Right forelimb (tissue), 1 donor: ENCODE measurements at regions not wholly inside any gene's neighbourhood (a gene's known extent, or its start where the extent isn't known, plus 50 kb on each side); places are given as distances from the start of the nearest gene placed in this dataset.

Source experiments
- DNase-seq: peaks from one replicate; pipeline ENCODE4 v3.0.0-alpha.2; 2018

DNA sequence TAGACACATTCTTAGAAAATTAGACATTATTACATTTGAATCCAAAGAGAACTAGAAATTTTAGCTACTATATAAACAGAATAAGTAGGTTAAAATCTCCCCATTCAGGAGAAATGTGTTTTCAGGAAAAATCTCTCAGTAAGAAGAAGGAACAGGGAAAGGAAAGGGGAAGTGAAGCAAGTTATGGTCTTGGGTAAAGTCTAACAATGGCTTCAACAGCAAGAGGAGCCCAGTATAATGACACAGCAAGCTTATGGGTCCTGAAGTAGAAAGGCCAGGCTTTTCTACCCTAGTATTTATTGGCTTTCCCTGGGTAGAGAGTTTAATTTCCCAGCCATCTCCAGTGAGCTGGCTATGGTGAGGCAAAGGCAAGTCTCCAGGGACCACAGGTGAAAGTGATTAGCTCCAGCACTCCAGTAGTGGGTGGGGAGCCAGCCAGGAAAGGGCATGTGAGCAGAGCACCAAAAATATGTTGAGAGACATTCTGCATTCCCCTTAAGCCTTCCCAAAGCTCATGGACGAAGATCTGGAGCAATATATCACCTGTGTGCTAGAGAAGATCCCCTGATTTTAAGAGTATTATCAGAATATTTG, 981.7 kb downstream of the NR2F1-AS1 start:
- no peak for DNase-seq

- no peak for DNase-seq
Observed at GRCh38 chr5:92594031-92594430, 987.0 kb downstream of the NR2F1-AS1 start.

DNA sequence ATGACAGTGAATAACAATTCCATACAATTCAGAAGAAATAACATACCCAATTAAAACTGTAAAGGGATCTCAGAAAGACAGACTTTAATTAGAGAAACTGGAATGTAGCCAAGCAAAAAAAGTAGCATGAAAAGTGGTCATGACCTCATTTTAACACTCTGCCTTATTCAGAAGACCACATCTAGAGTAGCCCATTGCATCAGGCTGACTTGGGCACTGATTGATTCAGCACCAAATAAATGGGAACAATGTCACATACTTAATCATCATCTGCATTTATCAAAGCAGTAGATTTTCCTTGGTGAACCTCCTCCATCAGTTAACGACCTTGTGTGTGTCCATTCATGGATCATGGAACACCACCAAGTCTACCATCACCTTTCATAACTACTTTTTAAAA, 992.1 kb downstream of the NR2F1-AS1 start:
- no peak for DNase-seq

DNA sequence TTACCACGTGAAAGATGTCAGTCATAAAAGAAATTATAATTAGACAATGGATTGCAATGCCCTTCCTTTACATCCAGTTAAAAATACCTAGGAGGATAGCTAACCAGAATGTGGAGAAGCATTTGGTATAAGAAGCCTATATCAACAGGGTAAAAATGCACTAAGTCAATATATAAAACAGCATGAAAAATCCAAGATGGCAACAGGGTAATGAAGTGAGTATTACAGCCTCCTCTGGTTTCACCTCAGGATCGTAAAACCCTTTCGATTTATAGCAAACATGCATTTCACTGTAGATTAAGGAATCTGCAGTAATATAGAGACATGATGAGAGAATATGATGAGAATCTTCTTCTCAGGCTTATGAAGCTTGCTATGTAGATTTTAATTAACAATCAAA, 999.3 kb downstream of the NR2F1-AS1 start:
- DNase-seq = no peak

DNA sequence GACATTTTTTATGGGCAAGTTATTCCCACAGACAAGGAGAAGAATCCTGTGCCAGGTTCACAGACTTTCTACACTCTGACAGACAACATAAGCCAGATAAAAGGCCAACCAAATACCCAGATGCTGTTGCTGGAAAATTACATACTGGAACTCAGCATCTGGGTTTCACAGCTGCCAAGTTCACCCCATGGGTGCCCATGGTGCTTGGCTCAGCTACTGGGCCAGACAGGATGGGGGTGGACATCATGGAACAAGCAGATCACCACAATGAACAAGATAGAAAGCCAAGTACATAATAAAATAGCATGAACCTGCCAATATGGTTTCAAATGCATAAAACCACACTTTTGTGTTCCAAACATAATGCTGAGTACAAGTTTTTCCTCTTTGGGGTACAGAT, 999.8 kb downstream of the NR2F1-AS1 start:
- no peak for DNase-seq

- no peak for DNase-seq
Observed at GRCh38 chr5:92580814-92581213, 1000.2 kb downstream of the NR2F1-AS1 start.

GRCh38 chr5:92574023-92574422, 1007.0 kb downstream of the NR2F1-AS1 start:
- no peak for DNase-seq

GRCh38 chr5:92568522-92568921, 1012.5 kb downstream of the NR2F1-AS1 start:
- DNase-seq = no peak

- no peak for DNase-seq
Observed at GRCh38 chr5:92567831-92568450, 1013.1 kb downstream of the NR2F1-AS1 start.

- no peak for DNase-seq
Observed at GRCh38 chr5:92566113-92566786, 1014.8 kb downstream of the NR2F1-AS1 start.

DNA sequence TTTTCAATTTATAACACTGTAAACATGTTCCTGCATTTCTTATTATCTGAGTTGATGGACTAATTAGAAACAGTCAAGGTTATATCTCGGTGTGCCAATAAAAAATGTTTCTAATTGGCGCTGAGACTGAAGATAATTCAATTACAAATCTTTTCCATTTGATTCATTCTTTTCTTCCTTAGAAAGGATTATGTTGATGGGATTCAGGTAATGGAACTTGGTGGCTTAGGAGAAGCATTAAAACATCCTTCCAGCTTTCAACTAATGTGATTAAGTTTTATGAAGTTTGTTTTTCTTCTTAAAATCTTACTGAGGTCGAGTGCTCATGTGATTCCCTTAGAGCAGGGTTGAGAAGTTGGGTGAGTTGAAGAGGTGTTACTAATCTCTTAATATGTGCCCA, 1015.3 kb downstream of the NR2F1-AS1 start:
- DNase-seq = no peak

DNA sequence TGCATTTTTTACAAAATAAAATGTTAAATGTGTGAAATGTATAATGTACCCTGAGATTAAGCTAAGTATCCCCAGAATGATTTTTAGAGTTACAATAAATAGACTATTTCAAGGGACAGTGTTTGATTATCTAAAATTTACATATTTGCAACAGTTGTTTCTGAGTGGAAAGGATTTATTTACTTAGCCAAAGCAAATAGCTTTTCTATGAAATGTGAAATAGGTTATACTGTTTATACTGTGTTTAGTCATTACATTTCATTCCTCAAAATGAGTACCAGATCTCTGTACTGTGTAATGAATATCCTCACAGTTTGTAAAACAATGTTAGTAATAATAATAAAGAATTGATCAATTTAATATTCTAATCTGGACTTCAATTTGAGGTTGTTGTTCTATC, 1019.0 kb downstream of the NR2F1-AS1 start:
- DNase-seq = no peak

- no peak for DNase-seq
Observed at GRCh38 chr5:92561411-92561959, 1019.5 kb downstream of the NR2F1-AS1 start.

DNA sequence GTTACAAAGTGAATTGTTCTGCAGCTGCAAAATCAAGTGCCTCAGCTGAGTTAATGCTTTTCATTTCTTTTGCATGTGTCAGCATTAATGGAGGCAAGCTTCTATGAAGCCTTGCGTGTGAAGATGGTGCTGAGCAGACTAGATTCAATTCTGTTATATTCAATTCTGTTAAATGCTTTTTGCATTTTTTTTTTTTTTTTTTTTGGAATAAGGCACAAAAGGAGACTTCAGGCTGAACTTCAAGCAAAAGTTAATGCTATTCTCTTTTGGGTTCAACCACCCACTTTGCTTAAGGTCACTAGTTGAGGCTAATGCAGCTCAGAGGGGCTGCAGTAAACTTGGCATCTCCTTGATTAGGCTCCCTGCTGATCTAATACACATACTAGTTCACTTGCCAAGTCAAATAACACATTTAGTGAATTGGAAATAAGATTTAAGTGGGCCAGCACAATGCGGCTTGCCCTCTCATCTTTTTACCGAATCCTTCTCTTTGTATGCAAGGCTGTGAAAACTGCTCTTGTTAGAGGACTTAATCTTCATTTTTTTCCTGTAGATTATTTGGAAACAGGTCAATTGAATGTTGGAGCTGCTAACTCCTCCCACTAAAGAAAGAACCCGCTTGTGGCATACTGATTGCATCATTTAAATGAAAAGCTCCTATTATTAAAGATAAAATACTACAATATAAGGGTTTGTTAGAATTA, 1020.2 kb downstream of the NR2F1-AS1 start:
- no peak for DNase-seq

DNA sequence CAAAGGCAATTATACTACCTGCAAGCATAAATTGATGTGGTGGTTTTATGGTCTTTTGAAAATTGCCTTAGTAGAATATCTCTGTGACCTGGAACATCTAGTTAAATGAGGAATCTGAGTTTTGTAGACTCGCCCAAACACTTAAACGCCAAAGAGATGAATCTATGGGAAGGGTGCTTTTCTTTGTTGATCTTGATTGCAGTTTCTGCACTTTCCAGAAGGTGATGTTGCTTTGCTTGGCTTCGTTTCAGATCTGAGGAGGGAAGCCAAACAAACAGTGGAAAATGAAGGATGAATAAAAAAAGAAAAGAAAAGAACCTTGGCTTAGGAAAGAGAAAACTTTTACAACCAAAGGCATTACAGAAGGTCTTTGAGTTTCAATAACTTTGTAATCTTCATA, 1021.2 kb downstream of the NR2F1-AS1 start:
- DNase-seq = no peak

- DNase-seq = no peak
Observed at GRCh38 chr5:92559331-92559730, 1021.7 kb downstream of the NR2F1-AS1 start.

GRCh38 chr5:92556747-92557146, 1024.3 kb downstream of the NR2F1-AS1 start:
- DNase-seq = no peak

DNA sequence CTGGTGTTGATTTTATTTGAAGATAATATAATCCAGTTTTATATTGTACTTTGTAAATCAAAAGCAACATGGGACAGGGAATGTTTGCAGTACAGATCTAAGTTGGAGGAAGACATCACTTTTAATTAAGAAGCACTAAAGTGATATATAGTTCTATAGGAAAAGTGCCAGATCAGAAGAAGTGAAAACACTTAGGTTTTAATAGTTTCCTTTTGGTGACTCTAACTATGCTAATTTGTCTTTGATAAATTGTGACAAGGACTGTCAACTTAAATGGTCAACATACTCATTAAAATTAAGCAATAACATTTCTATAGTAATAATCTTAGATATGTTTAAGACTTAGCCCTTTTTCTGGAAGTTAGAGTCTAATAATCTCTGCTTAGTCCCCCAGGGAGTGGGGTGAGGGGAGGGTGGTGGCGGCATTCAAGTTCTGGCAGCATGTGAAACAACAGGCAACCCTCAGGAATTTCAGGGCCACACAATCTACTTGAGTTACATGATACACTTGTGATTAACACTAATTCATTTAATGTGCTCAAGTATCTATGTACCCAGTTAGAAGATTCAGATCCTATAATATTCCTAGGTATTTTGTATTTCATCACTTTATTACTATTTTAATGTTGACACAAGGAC, 1026.5 kb downstream of the NR2F1-AS1 start:
- DNase-seq = no peak

DNA sequence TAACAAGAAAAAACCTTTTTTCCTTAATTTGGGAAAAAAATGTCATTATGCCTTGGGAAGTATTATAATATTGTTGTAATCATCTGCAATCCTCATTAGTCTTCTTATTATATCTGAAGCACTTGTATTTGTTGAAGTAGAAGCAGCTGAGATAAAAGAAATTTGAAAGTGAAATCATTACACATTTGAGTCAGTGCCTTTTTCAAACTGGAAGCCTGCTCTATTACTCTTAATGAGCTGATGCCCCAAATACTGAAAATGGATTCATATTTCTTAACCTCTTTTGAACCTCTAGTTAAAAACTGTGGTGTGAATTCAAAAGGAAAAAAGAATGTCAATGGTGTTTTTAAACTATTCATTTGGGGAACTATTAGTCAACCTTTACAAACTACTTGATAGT, 1027.7 kb downstream of the NR2F1-AS1 start:
- DNase-seq = no peak

DNA sequence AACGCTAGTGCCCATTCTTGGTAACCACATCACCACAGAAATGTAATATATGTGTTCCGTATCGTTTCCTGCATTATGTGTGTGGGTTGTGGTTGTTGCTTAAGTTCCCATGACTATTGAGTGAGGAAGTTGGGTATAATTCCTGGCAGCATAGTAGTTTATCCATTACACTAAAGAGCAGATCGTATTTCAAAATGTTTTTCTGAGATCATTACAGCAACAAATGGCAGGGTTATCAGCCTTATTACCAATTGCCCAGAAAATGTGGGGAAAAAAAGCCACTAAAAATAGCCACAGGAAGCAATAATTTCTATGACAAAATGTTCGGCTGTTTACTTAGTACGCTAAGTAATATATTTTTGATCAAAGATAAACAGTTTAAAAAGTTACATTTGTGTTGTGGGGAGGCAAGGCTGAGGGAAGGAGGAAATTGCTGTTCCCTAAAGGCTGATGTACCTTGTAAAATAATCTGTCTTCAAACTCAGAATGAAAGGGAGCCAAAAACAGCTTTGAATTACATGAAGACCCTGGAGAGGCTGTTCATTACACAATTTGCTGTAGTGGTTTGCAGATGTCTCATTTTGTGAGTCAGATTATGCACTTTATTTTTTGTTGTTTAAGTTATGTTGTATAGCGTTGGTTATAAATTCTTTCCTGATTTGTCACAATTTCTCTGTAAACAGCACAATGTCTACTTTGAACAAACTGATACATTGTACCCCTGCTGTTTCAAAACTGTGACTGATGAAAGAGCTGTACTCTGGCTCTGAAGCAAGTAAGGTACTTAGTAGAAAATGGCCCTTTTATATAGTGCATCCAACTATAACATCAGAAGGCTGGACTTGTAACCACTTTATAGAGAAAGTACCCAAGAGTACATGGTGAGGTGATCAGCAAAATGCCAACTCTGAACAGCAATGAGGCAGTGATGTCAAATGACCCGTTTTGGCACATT, 1028.5 kb downstream of the NR2F1-AS1 start:
- no peak for DNase-seq

DNA sequence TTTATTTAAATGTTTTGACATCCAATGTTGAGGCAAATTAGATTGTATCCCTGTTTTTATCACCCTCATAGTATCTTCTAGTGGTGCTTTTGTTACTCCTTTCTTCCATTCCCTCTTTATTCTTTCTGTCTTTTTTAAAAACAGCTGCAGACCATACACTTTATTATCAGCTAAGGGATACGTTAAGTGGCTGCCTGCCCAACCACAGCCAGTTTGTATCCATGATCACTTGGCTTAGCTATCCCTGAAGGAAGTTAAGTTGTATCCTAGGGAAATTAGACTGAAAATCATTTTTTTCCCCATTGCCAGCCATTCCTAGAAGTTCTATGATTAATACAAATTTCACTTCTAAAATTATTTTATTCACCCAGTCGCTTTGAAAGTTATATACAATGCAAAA, 1032.7 kb downstream of the NR2F1-AS1 start:
- DNase-seq = no peak

DNA sequence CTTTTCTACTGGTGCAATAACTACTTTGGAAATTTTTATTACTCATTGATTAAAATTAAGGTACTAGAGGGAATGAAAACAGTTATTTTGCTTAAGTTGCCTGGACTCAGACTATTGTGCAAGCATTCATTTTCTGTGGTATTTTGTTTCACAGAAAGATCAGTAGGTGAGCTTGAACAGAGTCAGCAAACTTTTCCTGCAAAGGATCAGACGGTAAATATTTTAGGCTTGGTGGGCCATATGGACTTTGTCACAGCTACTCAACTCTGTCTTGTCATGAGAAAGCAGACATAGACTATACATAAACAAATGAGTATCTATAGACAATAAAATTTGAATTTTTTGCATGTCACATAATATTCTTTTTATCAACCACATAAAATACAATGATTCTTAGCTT, 1036.4 kb downstream of the NR2F1-AS1 start:
- no peak for DNase-seq
